Endothelial cell of umbilical vein (primary cell): ENCODE measurements at regions not wholly inside any gene's neighbourhood (a gene's known extent, or its start where the extent isn't known, plus 50 kb on each side); places are given as distances from the start of the nearest gene placed in this dataset.

Experiments used
- EZH2 ChIP-seq: IDR thresholded peaks from 2 replicates; pipeline ENCODE4 v1.6.1; 2012; ENCODE audit warnings: borderline replicate concordance, low read depth, mild to moderate bottlenecking, moderate library complexity, low read length, inconsistent platforms; ENCODE audit not compliant: severe bottlenecking
- GATA2 ChIP-seq: IDR thresholded peaks from 2 replicates; pipeline ENCODE4 v1.7.0; 2011; ENCODE audit warnings: low read depth, mild to moderate bottlenecking, moderate library complexity, mixed read lengths, low read length; ENCODE audit not compliant: insufficient read length, insufficient read depth
- JUN ChIP-seq: IDR thresholded peaks from 2 replicates; pipeline ENCODE4 v1.6.1; 2011; ENCODE audit warnings: borderline replicate concordance, low read depth; ENCODE audit not compliant: insufficient read length, insufficient read depth
- MYC ChIP-seq: IDR thresholded peaks from one replicate; pipeline ENCODE4 v1.6.1; 2011; ENCODE audit warnings: mild to moderate bottlenecking, low read depth, low read length
- POLR2A ChIP-seq: IDR thresholded peaks from 2 replicates; pipeline ENCODE4 v1.6.1; 2012; ENCODE audit warnings: low read depth, mild to moderate bottlenecking, control low read depth, low read length
- POLR2AphosphoS5 ChIP-seq: IDR thresholded peaks from 2 replicates; pipeline ENCODE4 v1.6.1; 2012; ENCODE audit warnings: low read depth, mild to moderate bottlenecking, control low read depth, low read length, moderate library complexity; ENCODE audit not compliant: insufficient read depth
- TF ChIP-seq, protein P1 (sequence below), 2 donors: IDR thresholded peaks; 1 replicate in 1 of 2; 2 replicates in 1 of 2; pipeline ENCODE4 v1.5.1; 2011; ENCODE audit warnings: low read length in 2 of 2, mild to moderate bottlenecking in 2 of 2, moderate library complexity in 2 of 2, control low read depth in 1 of 2, inconsistent platforms in 1 of 2, low read depth in 1 of 2; ENCODE audit not compliant: insufficient read depth in 1 of 2; ENCODE audit errors: extremely low read depth in 1 of 2
- TF ChIP-seq, protein P2 (sequence below): IDR thresholded peaks from 2 replicates; pipeline ENCODE4 v1.6.1; 2011; ENCODE audit not compliant: insufficient read depth, insufficient read length

- TF ChIP-seq POLR2AphosphoS5 (no peak), POLR2A (no peak), MYC (no peak), EZH2 (no peak), JUN (no peak), GATA2 (no peak)
- TF ChIP-seq, protein P1, sequence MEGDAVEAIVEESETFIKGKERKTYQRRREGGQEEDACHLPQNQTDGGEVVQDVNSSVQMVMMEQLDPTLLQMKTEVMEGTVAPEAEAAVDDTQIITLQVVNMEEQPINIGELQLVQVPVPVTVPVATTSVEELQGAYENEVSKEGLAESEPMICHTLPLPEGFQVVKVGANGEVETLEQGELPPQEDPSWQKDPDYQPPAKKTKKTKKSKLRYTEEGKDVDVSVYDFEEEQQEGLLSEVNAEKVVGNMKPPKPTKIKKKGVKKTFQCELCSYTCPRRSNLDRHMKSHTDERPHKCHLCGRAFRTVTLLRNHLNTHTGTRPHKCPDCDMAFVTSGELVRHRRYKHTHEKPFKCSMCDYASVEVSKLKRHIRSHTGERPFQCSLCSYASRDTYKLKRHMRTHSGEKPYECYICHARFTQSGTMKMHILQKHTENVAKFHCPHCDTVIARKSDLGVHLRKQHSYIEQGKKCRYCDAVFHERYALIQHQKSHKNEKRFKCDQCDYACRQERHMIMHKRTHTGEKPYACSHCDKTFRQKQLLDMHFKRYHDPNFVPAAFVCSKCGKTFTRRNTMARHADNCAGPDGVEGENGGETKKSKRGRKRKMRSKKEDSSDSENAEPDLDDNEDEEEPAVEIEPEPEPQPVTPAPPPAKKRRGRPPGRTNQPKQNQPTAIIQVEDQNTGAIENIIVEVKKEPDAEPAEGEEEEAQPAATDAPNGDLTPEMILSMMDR (IDR thresholded peaks at IDR 0.05; ENCODE audit: extremely low read depth in 1 of 2, insufficient read depth in 1 of 2, low read depth in 1 of 2, low read length in 2 of 2): no peak
- TF ChIP-seq, protein P2, sequence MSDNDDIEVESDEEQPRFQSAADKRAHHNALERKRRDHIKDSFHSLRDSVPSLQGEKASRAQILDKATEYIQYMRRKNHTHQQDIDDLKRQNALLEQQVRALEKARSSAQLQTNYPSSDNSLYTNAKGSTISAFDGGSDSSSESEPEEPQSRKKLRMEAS: no peak
Measured at GRCh38 chr2:60174146-60174545, 379.3 kb downstream of the BCL11A start.
